ENCODE measurements at regions not wholly inside any gene's neighbourhood (a gene's known extent, or its start where the extent isn't known, plus 50 kb on each side); places are given as distances from the start of the nearest gene placed in this dataset.

- TF ChIP-seq RAD21 (IDR thresholded peaks at IDR 0.05; ENCODE audit: low read depth) (no peak), CEBPB (IDR thresholded peaks at IDR 0.05) (no peak), MAX (IDR thresholded peaks at IDR 0.05) (no peak), TAF1 (IDR thresholded peaks at IDR 0.05; ENCODE audit: low read depth) (no peak), TEAD4 (IDR thresholded peaks at IDR 0.05) (no peak), EP300 (IDR thresholded peaks at IDR 0.05; ENCODE audit: borderline replicate concordance) (no peak), YY1 (IDR thresholded peaks at IDR 0.05; ENCODE audit: low read depth) (no peak), NFIC (IDR thresholded peaks at IDR 0.05) (no peak), EGR1 (IDR thresholded peaks at IDR 0.05) (no peak), FOXM1 (IDR thresholded peaks at IDR 0.05; ENCODE audit: borderline replicate concordance, low read depth) (no peak), ZBTB7A (IDR thresholded peaks at IDR 0.05; ENCODE audit: low read depth) (no peak)
- TF ChIP-seq, protein P1, sequence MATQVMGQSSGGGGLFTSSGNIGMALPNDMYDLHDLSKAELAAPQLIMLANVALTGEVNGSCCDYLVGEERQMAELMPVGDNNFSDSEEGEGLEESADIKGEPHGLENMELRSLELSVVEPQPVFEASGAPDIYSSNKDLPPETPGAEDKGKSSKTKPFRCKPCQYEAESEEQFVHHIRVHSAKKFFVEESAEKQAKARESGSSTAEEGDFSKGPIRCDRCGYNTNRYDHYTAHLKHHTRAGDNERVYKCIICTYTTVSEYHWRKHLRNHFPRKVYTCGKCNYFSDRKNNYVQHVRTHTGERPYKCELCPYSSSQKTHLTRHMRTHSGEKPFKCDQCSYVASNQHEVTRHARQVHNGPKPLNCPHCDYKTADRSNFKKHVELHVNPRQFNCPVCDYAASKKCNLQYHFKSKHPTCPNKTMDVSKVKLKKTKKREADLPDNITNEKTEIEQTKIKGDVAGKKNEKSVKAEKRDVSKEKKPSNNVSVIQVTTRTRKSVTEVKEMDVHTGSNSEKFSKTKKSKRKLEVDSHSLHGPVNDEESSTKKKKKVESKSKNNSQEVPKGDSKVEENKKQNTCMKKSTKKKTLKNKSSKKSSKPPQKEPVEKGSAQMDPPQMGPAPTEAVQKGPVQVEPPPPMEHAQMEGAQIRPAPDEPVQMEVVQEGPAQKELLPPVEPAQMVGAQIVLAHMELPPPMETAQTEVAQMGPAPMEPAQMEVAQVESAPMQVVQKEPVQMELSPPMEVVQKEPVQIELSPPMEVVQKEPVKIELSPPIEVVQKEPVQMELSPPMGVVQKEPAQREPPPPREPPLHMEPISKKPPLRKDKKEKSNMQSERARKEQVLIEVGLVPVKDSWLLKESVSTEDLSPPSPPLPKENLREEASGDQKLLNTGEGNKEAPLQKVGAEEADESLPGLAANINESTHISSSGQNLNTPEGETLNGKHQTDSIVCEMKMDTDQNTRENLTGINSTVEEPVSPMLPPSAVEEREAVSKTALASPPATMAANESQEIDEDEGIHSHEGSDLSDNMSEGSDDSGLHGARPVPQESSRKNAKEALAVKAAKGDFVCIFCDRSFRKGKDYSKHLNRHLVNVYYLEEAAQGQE (IDR thresholded peaks at IDR 0.05; ENCODE audit: low read depth) = no peak
- TF ChIP-seq, protein P2, sequence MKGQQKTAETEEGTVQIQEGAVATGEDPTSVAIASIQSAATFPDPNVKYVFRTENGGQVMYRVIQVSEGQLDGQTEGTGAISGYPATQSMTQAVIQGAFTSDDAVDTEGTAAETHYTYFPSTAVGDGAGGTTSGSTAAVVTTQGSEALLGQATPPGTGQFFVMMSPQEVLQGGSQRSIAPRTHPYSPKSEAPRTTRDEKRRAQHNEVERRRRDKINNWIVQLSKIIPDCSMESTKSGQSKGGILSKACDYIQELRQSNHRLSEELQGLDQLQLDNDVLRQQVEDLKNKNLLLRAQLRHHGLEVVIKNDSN (IDR thresholded peaks at IDR 0.05) = no peak
These were observed 78.0 kb upstream of the SPRY4 start for GRCh38 chr5:142402752-142403318.
